Endodermal cell (in vitro differentiated cells): ENCODE measurements at regions not wholly inside any gene's neighbourhood (a gene's known extent, or its start where the extent isn't known, plus 50 kb on each side); places are given as distances from the start of the nearest gene placed in this dataset.

Experiments used
- DNase-seq: peaks from one replicate; pipeline ENCODE4 v3.0.0-alpha.2; 2017
- H3K27ac ChIP-seq: 2 replicates; pipeline ENCODE4 v1.5.1; 2013; ENCODE audit warnings: mild to moderate bottlenecking, low read depth, low read length, moderate library complexity
- H3K27me3 ChIP-seq: 2 replicates; pipeline ENCODE4 v1.6.1; 2013; ENCODE audit warnings: mild to moderate bottlenecking, low read length, moderate library complexity; ENCODE audit not compliant: insufficient read depth, control insufficient read depth, poor library complexity, severe bottlenecking
- H3K36me3 ChIP-seq: 2 replicates; pipeline ENCODE4 v1.7.0; 2013; ENCODE audit warnings: mild to moderate bottlenecking, low read length, moderate library complexity; ENCODE audit not compliant: control insufficient read depth, insufficient read depth
- H3K4me1 ChIP-seq: one replicate; pipeline ENCODE4 v1.7.0; 2013; ENCODE audit warnings: low read length; ENCODE audit not compliant: control insufficient read depth, insufficient read depth
- H3K4me3 ChIP-seq: 2 replicates; pipeline ENCODE4 v1.5.1; 2013; ENCODE audit warnings: mild to moderate bottlenecking, low read length, moderate library complexity
- H3K9ac ChIP-seq: 2 replicates; pipeline ENCODE4 v1.6.1; 2013; ENCODE audit warnings: mild to moderate bottlenecking, low read length, moderate library complexity; ENCODE audit not compliant: poor library complexity, severe bottlenecking; ENCODE audit errors: extremely low read depth
- H3K9me3 ChIP-seq: 2 replicates; pipeline ENCODE4 v1.6.1; 2013; ENCODE audit warnings: mild to moderate bottlenecking, low read length, moderate library complexity; ENCODE audit not compliant: control insufficient read depth
- H3K27ac Mint-ChIP-seq: 2 replicates; pipeline ENCODE4 v1.8.0; 2020; ENCODE audit warnings: mixed read lengths
- H3K27me3 Mint-ChIP-seq: 2 replicates; pipeline ENCODE4 v1.8.0; 2021; ENCODE audit warnings: mild to moderate bottlenecking, mixed read lengths; ENCODE audit not compliant: insufficient read depth
- H3K36me3 Mint-ChIP-seq: 2 replicates; pipeline ENCODE4 v1.8.0; 2020; ENCODE audit warnings: low read depth, mixed read lengths
- H3K4me1 Mint-ChIP-seq: 2 replicates; pipeline ENCODE4 v1.8.0; 2020; ENCODE audit warnings: mixed read lengths
- H3K4me3 Mint-ChIP-seq: 2 replicates; pipeline ENCODE4 v1.8.0; 2020; ENCODE audit warnings: mild to moderate bottlenecking, moderate library complexity, mixed read lengths
- H3K9me3 Mint-ChIP-seq: 2 replicates; pipeline ENCODE4 v1.8.0; 2020; ENCODE audit warnings: mild to moderate bottlenecking, mixed read lengths
- WGBS, 2 experiments: methylation state at CpG; one replicate each; pipeline versions ENCODE4 v1.1.5 to v1.1.7; 2013; ENCODE audit warnings: missing lambda C conversion rate in 2 of 2, mixed read lengths in 1 of 2; ENCODE audit not compliant: insufficient coverage in 1 of 2, insufficient read length in 1 of 2; 5-methylcytosine and 5-hydroxymethylcytosine counted together
- TF ChIP-seq, protein P1 (sequence below): fragments of 200-600 bp; sonication (generic); conservative IDR thresholded peaks from 2 replicates; pipeline ENCODE4 v1.5.0; 2021; ENCODE audit warnings: antibody characterized with exemption, mild to moderate bottlenecking

DNA sequence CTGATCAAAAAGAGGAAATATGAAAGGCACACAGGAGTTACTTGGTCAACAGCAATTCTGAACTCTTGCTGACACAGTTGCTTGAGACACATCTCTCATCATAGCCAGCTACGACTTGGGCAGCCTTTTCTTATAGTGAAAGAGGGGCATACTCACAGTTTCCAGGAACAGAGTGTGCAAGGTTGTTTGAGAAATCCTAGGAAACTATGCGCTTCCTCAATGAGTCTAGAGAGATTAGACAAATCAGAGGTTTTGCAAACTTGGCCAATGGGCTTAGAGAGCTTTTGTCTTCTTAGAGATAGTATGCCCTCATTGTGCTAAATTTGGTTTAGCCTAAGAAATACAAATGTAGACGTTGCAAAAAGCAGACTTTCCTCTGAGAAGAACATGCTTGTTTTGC lies 370.4 kb downstream of the HGF start:
- DNase-seq = no peak
- no peak overlapping the region for H3K27ac ChIP-seq
- peaks cover 3% of the 10 kb centered on the region for H3K9me3 ChIP-seq
- H3K27me3 ChIP-seq = no peaks in the 10 kb centered on the region
- no peaks in the 10 kb centered on the region for H3K27me3 Mint-ChIP-seq
- 75 to 79% methylated on average over 3 of the region's 3 CpGs for WGBS, 2 experiments
- TF ChIP-seq, protein P1, sequence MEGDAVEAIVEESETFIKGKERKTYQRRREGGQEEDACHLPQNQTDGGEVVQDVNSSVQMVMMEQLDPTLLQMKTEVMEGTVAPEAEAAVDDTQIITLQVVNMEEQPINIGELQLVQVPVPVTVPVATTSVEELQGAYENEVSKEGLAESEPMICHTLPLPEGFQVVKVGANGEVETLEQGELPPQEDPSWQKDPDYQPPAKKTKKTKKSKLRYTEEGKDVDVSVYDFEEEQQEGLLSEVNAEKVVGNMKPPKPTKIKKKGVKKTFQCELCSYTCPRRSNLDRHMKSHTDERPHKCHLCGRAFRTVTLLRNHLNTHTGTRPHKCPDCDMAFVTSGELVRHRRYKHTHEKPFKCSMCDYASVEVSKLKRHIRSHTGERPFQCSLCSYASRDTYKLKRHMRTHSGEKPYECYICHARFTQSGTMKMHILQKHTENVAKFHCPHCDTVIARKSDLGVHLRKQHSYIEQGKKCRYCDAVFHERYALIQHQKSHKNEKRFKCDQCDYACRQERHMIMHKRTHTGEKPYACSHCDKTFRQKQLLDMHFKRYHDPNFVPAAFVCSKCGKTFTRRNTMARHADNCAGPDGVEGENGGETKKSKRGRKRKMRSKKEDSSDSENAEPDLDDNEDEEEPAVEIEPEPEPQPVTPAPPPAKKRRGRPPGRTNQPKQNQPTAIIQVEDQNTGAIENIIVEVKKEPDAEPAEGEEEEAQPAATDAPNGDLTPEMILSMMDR = no peak
- H3K4me1 Mint-ChIP-seq = peaks cover 2% of the 10 kb centered on the region
- H3K4me3 Mint-ChIP-seq = no peak overlapping the region
- H3K9ac ChIP-seq = no peak overlapping the region
- peaks cover 5% of the 10 kb centered on the region for H3K9me3 Mint-ChIP-seq
- H3K27ac Mint-ChIP-seq = no peak overlapping the region
- H3K36me3 ChIP-seq = no peaks in the 10 kb centered on the region
- H3K4me1 ChIP-seq = no peaks in the 10 kb centered on the region
- H3K36me3 Mint-ChIP-seq = no peaks in the 10 kb centered on the region
- no peak overlapping the region for H3K4me3 ChIP-seq

DNA sequence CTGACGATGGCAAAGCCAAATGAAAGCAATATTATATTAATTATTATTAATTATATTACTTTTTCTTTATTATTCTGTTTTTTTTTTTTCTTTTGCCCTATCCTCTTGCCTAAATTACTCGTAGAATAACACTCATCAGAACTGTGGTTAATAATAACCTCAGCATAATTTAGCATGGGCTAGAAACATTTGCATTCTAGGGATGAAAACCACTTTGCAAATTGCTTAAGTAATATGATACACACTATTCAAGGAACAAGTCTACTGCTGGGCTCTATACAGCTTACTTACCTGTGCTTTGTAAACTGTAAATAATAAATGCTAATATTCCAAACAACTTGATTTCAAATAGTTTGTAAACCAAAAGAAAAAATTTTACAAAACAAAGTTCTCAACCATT lies 375.8 kb downstream of the HGF start:
- H3K27ac Mint-ChIP-seq = no peak overlapping the region
- 100% methylated on average over 1 of the region's 2 CpGs; no CpG with 5 or more reads in 1 of the 2 experiments for WGBS, 2 experiments

DNA sequence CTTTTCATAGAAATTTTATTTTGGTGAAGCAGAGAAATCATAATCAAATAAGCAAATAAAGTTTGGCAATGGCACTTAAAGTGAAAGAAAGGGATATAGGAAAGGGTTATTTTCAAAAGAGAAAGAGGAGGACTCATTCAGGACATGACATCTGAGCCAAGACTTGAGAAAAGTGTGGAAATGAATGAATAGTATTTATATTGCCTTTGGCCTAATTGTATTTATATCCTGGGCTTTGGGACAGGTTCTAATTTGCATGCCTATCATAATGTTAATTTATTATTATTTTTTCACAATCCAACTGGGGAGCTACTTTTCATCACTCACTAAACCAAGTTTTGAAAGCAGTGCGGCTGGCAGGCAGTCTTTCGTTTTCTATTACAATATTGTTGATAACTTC lies 376.8 kb downstream of the HGF start:
- no peaks in the 10 kb centered on the region for H3K27me3 Mint-ChIP-seq
- DNase-seq = no peak
- no peak overlapping the region for H3K4me3 ChIP-seq
- no peak overlapping the region for H3K27ac ChIP-seq
- no peak overlapping the region for H3K27ac Mint-ChIP-seq
- H3K9ac ChIP-seq = no peak overlapping the region
- H3K4me1 Mint-ChIP-seq = peaks cover 2% of the 10 kb centered on the region
- H3K9me3 ChIP-seq = no peaks in the 10 kb centered on the region
- no peaks in the 10 kb centered on the region for H3K27me3 ChIP-seq
- no peak overlapping the region for H3K4me3 Mint-ChIP-seq
- no peaks in the 10 kb centered on the region for H3K4me1 ChIP-seq
- no peaks in the 10 kb centered on the region for H3K36me3 Mint-ChIP-seq
- WGBS, 2 experiments = 89% methylated on average over 1 to 2 of the region's 2 CpGs
- H3K9me3 Mint-ChIP-seq = no peaks in the 10 kb centered on the region
- no peaks in the 10 kb centered on the region for H3K36me3 ChIP-seq
- TF ChIP-seq, protein P1 = no peak

More for the DNA sequence above, 375.8 kb downstream of the HGF start:
- DNase-seq = no peak
- Histone ChIP-seq H3K4me1 (no peaks in the 10 kb centered on the region), H3K9me3 (no peaks in the 10 kb centered on the region), H3K27ac (no peak overlapping the region), H3K27me3 (no peaks in the 10 kb centered on the region), H3K4me3 (no peak overlapping the region), H3K36me3 (no peaks in the 10 kb centered on the region), H3K9ac (no peak overlapping the region)
- no peaks in the 10 kb centered on the region for H3K9me3 Mint-ChIP-seq
- no peaks in the 10 kb centered on the region for H3K27me3 Mint-ChIP-seq
- TF ChIP-seq, protein P1 = no peak
- H3K36me3 Mint-ChIP-seq = no peaks in the 10 kb centered on the region
- no peak overlapping the region for H3K4me3 Mint-ChIP-seq
- peaks cover 2% of the 10 kb centered on the region for H3K4me1 Mint-ChIP-seq
